ENCODE measurements at regions not wholly inside any gene's neighbourhood (a gene's known extent, or its start where the extent isn't known, plus 50 kb on each side); places are given as distances from the start of the nearest gene placed in this dataset.
A peak's percentile ranks its signal among the peaks of the same experiment; 100 is the strongest.

GRCh38 chr10:4102802-4103344 lies 317.9 kb upstream of the KLF6 start:
- DNase-seq (ENCODE audit: low spot score): no peak
- no peak for ATAC-seq

- no peak for DNase-seq (ENCODE audit: low spot score)
- no peak for ATAC-seq
These were observed 317.1 kb upstream of the KLF6 start for GRCh38 chr10:4101918-4102654.

GRCh38 chr10:4100380-4100779 lies 315.4 kb upstream of the KLF6 start:
- ATAC-seq (no peak), DNase-seq (ENCODE audit: low spot score) (no peak)

DNA sequence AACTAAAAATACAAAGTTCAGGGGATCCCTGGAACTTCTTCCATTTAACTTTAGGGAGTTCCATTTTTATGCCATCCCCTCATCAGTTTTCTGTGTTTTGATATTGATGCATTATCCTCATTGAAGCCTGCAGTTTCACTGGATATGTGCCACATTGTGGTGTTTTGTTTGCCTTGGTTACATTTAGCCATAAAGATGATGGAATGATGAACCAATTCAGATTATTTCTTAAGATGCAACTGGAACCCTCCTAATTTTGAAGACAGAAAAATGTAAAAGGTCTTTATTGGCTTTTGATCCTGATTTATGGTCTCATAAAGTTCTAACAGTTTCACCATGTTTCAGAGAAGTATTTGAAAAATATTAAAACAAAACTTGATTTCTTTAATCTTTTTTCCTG lies 314.2 kb upstream of the KLF6 start:
- ATAC-seq: no peak

GRCh38 chr10:4095166-4095917 lies 310.3 kb upstream of the KLF6 start:
- no peak for ATAC-seq
- DNase-seq (ENCODE audit: low spot score): no peak

More for the DNA sequence above, 314.2 kb upstream of the KLF6 start:
- no peak for DNase-seq (ENCODE audit: low spot score)

DNA sequence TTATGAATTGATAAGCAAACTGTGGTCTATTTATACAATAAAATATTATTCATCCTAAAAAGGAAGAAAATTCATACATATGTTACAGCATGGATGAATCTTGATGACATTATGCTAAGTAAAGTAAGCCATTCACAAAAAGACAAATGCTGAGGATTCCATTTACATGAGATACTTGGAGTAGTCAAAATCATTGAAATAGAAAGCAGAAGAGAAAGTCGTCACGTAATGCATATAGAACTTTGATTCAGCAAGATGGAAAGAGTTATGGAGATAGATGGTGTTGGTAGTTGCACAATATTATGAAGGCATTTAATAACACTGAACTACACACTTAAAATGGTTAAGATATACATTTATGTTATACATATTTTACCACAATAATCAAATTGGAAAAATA lies 309.7 kb upstream of the KLF6 start:
- no peak for ATAC-seq
- no peak for DNase-seq (ENCODE audit: low spot score)

DNA sequence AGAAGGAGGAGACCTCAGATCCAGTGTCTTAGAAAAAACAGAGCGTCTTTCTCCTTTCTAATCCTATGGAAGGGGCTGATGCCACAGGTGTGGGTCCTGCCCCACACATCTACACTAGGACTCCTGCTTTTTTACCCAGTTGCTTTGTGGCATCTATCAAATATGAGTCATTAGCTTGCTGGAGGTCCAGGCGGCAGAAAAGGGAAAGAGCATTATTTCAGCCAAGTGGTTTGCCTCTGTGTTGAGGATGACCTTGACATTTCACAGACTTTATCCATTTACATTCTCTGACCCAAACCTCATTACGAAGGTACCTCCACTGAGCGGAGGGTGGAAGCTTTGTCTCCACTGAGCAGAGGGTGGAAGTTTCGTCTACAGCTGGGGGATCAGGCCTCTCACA lies 308.4 kb upstream of the KLF6 start:
- DNase-seq (ENCODE audit: low spot score) (no peak), ATAC-seq (no peak)

DNA sequence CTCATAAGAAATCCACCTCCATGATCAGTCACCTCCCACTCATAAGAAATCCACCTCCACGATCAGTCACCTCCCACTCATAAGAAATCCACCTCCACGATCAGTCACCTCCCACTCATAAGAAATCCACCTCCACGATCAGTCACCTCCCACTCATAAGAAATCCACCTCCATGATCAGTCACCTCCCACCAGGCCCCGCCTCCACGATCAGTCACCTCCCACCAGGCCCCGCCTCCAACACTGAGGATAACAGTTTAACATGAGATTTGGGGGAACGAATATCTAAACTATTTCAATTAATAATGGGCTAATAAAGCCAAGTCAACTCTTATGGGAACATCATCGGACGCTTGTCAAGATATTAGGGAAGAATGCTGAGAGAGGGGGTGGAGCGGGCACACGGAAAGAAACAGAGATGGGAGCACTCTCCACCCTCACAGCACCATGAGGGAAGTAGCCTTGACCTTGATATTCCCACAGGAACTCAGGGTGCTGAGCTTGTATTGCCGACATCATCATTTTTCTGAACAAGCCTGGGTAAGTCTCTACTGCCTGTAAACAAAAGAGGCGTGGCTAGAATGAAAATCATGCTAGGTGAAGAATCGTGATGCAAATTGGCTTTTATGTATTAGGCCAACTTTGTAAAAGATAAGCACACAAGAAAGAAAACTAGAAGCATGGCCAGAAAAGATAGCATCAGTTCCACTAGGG lies 303.5 kb upstream of the KLF6 start:
- DNase-seq (ENCODE audit: low spot score) (no peak), ATAC-seq (no peak)

- ATAC-seq (peak; percentile 20), DNase-seq (ENCODE audit: low spot score) (no peak)
These were observed 301.3 kb upstream of the KLF6 start for GRCh38 chr10:4086131-4086898.

GRCh38 chr10:4083509-4084003 lies 298.5 kb upstream of the KLF6 start:
- DNase-seq (ENCODE audit: low spot score) (no peak), ATAC-seq (peak; percentile 40)

- ATAC-seq: no peak
- DNase-seq (ENCODE audit: low spot score): no peak
These were observed 297.9 kb upstream of the KLF6 start for GRCh38 chr10:4082861-4083260.

- no peak for DNase-seq (ENCODE audit: low spot score)
- ATAC-seq: peak; percentile 32
These were observed 296.7 kb upstream of the KLF6 start for GRCh38 chr10:4081685-4082111.

GRCh38 chr10:4080225-4080805 lies 295.3 kb upstream of the KLF6 start:
- DNase-seq (ENCODE audit: low spot score) (no peak), ATAC-seq (no peak)

- no peak for ATAC-seq
- DNase-seq (ENCODE audit: low spot score): no peak
These were observed 294.8 kb upstream of the KLF6 start for GRCh38 chr10:4079803-4080202.

- no peak for ATAC-seq
- DNase-seq (ENCODE audit: low spot score): no peak
These were observed 292.8 kb upstream of the KLF6 start for GRCh38 chr10:4077804-4078203.

DNA sequence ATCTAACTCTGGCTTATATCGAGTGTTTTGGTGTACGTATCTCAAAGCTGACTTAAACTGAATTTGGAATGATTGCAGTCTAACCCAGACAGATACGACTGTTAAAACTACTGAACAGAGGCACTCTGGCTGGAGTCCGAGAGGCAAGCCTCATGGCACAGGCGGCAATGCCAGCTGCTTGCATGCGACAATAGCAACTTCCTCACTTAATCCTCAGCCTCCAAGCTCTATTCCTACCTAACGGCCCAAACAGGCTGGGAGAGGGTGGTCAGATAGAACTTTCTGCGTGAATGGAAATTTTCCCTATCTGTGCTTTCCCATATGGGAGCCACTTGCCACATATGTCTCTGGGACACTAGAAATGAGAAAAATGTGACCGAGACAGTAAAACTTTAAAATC lies 292.0 kb upstream of the KLF6 start:
- ATAC-seq (no peak), DNase-seq (ENCODE audit: low spot score) (no peak)

GRCh38 chr10:4075443-4075842 lies 290.4 kb upstream of the KLF6 start:
- DNase-seq (ENCODE audit: low spot score): no peak
- no peak for ATAC-seq

DNA sequence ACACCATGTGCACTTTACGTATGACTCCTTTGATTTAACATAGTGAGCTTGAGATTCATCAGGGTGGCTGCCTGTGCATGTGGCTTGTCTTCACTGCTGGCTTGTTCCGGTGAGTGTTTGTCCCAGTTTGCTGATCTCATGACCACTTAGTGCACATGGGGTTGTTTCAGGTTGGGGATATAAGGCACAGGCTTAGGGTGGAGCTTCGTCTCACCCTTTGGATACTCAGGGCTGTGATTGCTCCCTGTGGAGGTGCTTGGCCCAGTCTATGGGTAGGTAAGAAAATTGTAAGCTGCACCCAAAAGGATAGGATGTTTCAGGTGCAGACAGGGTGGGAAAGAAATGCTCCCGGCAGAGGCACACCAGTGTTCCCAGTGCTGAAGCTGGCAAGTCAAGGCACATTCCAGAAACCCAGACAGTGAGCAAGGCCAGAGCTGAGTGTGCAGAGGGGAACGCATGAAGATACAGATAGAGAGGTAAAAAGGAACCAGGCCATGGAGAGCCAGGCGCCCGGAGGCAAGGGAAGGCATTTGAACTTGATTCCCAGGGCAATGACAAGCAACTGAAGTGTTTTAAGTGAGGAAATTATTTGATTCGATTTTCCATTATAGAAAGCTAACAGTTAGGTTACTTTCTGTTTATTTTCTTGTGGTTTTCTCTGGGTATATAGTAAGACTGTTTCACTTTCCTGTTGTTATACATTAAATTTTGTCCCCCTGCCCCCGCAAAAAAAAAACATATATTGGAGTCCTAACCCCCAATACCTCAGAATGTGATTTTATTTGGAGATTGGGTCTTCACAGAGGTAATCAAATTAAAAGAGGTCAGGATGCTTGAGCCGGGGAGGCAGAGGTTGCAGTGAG lies 289.8 kb upstream of the KLF6 start:
- DNase-seq (ENCODE audit: low spot score) (no peak), ATAC-seq (no peak)

GRCh38 chr10:4073912-4074311 lies 288.9 kb upstream of the KLF6 start:
- DNase-seq (ENCODE audit: low spot score) (no peak), ATAC-seq (no peak)
